ENCODE measurements at regions not wholly inside any gene's neighbourhood (a gene's known extent, or its start where the extent isn't known, plus 50 kb on each side); places are given as distances from the start of the nearest gene placed in this dataset.
"Not testable (repeated sequence)": the region's sequence is repeated elsewhere in the genome, so short reads cannot be mapped to it uniquely, and the experiment has no call there.

DNA sequence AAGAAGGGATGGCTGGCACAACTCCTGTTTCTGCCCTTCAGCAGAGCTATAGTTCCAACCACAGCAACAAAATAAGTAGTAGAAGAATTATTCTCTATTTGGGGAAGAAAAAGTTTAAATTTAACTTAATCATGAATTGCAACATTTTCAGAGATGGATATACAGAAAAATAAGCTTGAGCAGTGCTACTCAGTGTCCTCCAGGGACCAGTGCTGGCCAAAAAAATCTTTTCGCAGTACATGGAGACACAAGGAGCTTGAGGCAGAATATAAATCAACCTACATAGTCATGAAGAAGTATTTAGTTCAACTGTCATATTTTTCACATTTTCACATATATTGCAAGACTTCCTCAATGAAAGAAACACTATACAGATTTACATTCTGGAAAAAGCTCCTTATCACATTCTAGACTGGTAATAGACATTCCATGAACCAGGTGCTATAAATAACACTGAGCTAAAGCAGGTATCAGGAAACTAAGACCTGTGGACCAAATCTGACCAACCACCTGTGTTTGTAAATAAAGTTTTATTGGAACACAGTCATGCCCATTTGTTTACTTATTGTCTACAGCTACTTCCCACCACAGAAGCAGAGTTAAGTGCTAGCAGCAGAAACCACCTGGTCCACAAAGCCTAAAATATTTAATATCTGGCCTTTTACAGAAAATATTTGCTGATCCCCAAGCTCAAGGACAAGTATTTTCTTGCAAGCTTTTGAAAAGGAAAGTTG lies 101.9 kb downstream of the RGS21 start:
- no peak for DNase-seq (ENCODE audit: low read depth)

DNA sequence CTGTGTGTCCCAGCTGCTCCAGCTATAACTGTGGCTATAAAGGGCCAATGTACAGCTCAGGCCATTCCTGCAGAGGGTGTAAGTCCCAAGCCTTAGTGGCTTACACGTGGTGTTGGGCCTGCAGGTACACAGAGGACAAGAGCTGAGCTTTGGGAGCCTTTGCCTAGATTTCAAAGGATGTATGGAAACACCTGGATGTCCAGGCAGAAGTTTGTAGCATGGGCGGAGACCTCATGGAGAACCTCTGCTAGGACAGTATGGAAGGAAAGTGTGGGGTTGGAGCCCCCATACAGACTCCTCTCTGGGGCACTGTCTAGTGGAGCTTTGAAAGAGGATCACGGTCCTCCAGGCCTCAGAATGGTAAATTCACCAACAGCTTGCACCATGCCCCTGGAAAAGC lies 113.9 kb downstream of the RGS21 start:
- DNase-seq (ENCODE audit: low read depth) = no peak

DNA sequence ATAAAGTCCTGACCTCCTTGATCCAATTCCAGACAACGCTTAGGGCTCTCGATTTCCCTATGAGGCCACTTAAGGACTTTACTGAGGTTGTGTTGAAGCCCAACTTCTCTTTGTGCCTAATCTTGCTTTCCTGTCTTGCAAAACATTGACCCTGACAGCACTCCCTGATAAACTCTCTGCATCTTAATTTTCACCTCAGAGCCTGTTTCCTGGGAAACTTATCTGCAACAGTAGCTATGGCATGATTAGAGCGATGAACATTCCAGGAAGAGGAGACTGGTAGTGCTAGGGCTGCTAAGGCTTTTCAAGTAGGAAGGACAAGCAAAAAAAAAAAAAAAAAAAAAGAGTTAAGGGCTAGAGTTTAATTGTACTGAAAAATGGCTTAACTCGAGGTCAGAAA lies 118.9 kb downstream of the RGS21 start:
- no peak for DNase-seq (ENCODE audit: low read depth)

DNA sequence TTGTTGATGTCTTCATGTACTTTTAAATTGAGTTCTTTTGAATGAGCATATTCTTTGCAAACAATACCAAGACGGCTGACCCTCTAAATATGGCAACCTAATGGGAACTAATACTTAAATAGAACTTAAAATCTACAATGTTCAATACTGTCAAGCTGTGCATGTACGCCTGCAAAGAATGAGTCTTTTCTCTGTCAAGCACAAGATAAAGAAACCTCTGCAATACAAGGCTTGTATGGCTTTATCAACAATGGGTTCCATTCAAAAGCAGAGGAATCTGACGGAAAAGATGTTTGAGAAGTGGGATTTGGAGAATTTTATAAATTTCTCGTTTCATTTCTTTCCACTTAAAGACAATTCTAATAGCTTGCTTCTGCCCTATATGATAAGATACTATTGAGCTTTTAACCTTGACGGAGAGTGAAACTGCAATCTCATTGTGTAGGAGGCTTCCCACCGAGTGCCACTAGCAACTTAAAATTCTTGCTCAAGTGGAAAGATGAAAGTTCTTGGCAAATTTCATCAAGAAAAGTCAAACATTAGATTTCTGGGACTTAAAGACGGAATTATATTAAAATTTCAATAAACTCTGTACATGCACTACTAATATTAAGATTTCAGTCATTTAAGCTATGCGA lies 119.8 kb downstream of the RGS21 start:
- DNase-seq (ENCODE audit: low read depth) = no peak

DNA sequence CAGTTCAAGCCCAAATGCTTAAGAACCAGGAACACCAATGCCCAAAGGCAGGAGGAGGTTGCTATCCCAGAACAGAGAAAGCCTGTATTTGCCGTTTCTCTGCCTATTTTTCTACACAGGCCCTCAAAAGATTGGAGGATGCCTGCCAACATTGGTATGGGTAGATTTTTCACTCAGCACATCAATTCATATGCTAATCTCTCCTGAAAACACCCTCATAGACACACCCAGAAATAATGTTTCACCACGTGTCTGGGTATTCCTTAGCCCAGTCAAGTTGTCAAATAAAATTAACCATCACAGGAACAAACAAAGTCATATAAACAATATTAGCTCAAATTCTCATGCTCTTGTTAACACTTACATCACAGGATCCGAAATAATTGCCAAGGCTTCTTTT lies 121.9 kb downstream of the RGS21 start:
- DNase-seq (ENCODE audit: low read depth) = no peak

DNA sequence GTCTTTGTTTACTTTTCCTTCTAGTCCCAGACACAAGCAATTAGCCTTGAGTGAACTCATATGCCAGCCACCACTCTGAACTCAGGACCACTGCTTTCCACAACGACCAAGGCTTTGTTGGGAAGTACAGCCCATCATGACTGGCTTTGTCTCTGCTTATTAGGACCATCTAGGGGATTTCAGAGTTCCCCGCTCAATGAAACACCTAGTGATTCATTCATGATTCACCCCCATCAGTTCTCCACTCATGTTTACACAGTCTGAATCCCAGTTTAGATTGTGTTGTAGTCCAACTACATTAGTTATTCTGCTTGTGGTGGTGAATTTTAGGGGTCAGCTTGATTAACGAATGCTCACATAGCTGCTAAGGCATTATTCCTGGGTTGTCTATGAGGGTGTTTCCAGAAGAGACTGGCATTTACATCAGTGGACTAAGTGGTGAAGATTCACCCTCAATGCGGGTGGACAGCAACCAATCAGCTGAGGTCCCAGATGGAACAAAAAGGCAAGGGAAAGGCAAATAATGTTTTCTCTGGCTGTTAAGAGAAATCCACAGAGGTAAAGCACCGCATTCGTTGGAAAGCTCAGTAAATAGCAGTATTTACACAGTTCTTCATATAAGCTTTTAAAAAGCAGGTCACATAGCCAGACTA lies 122.7 kb downstream of the RGS21 start:
- no peak for DNase-seq (ENCODE audit: low read depth)

DNA sequence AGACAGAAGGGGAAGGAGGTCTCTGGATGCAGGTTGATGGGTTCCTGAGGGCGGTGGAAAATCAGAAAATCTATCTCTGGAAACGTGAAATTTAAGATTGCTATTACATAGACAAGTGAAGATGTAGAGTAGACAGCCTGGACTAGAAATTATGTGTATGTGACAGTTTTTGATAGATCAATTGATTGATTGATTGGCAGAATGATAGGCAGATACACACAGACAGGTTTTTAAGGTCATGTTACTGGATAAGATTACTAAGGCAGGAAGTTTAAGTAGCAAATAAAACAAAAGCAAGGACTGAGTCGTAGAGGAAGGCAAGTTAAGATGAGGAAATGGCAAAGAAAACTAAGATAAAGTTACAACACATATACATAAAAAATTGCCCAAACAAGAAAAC lies 124.7 kb downstream of the RGS21 start:
- DNase-seq (ENCODE audit: low read depth) = no peak

DNA sequence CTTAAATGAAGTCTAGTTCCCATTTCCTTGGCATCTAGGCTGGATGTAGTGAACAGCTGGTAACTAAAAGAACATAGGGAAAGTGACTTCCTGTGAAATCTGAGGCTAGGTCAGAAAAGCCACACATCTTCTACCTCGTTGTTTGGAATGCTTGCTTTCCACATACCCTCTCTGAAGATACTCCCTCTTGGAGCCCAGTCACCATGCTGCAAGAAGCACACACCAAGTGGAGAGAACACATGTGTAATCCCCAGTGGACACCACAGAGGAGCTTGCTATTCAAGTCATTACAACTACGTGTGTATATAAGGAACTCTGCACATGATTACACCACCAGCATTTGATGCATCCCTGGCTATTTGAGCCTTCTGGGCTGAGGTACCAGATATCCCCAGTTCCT lies 125.9 kb downstream of the RGS21 start:
- no peak for DNase-seq (ENCODE audit: low read depth)

DNA sequence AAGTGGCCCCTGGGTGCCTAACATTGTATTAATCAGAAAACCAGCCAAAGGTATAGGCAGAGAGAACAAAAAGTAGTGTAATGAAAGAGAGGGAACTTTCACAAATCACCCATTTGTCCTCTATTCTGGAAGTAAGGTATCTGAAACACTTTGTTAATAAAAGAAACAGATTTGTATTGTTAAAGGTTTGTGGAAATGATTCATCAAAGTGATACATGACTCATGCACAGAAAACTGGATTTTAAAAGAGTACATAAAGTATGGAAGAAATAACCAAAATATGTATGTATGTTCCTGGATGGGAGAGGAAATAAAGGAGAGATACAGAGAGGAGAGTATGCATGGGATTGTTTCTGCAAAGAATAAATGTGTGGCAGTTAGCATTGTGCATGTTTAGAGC lies 126.8 kb downstream of the RGS21 start:
- no peak for DNase-seq (ENCODE audit: low read depth)

DNA sequence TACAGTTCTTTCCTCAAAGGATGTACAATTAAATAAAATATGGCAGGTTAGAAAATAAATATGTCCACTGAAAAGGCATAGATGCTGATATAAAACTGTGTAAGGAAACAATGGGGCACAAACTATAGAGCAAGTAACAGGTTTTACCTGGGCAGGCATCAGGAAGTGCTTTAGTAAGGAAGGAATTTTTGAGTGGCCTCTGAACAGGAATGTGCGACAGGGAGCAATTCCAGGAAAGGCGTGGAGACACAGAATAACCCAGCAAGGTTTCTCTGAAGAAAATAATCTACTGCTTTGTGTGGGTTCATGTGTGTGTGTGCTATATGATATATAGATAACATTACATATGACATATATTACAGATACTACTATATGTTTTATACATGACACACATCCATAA lies 128.4 kb downstream of the RGS21 start:
- no peak for DNase-seq (ENCODE audit: low read depth)

DNA sequence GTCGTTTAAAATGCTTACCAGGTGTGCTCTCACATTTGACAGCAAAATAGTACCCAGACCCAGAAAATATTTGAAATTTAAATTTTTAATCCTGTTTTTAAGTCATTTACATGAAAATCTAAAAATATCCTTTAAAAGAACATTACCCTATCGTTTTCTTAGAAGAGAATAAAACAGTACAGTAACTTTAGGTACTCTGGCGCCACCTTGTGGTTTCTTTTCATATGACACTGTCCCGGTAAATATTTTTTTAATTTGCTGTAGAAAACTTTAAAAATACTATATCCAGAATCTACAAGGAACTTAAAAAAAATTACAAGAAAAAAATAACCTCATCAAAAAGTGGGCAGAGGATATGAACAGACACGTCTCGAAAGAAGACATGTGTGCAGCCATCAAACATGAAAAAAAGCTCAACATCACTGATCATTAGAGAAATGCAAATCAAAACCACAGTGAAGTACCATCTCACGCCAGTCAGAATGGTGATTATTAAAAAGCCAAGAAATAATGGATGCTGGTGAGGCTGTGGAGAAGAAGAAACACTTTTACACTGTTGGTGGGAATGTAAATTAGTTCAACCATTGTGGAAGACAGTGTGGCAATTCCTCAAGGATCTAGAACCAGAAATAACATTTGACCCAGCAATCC lies 129.2 kb downstream of the RGS21 start:
- DNase-seq (ENCODE audit: low read depth) = peak; percentile 43

DNA sequence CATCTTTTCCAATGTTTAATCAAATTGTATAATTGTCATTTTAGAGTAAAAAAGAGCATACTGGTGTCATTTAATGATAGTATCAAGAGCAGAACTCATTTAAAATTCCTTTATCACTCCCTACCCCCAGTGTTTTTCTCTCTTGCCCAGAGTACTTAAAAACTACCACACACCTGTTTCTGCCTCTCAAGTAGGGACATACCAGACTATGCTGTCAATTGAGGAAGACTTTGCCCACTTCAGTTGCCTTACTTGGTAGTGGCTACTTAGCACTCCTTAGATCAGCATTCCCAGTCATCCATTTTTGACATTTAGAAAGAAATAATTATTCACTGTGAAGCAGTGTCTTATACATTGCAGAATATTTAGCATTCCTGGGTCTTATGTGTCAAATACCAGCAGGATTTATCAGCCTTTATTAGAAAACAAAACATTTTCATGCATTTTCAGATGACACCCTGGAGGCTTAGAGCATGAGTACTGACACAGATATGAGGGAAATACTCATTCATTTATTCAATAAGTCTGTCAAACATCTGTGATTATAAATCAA lies 127.5 kb upstream of the RGS1 start:
- no peak for DNase-seq (ENCODE audit: low read depth)

DNA sequence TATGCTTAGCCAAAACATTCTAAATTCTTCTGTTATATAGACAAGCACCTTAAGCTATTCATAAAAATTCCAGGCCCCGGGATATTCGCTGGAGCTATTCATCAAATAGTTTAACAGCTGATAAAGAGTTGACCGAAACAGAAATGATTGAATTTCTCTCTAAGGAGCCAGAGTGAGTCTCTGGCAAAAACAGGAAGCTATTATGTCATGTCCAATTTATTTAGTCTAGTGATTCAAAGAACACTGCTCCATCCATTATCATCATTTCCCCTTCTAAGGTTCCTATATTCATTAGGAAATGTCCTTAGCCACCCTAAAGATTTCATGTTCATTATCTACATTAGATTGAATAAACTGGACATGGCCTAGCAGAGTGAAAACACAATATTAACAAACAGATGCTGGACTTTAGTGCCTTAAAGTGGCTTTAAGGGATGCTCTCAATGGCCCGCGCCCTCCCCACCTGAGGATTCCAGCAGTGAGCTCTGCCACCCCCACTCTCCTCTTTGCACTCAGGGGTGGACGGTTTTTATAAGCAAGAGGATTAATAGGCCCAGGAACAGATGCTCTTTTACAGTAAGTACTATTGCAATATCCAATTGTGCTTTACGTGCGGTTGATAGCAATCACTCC lies 122.1 kb upstream of the RGS1 start:
- DNase-seq (ENCODE audit: low read depth) = no peak

DNA sequence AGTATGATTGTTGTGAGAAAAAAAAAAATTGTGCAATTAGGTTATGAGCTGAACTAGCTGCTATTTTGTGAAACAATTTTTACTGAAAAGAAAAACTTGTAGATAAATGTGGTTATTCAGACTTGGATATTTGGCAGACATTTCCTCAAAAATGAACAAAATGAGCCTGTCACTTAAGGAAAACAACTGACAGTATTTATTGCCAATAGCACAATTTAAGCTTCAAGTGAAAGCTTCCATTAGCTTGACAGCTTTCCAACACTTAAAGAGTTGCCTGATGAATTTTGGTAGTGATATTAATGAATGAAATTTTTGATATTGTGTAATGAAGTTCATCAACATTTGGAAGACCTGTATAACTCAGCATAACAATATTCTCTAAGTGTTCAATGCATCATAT lies 116.1 kb upstream of the RGS1 start:
- no peak for DNase-seq (ENCODE audit: low read depth)

DNA sequence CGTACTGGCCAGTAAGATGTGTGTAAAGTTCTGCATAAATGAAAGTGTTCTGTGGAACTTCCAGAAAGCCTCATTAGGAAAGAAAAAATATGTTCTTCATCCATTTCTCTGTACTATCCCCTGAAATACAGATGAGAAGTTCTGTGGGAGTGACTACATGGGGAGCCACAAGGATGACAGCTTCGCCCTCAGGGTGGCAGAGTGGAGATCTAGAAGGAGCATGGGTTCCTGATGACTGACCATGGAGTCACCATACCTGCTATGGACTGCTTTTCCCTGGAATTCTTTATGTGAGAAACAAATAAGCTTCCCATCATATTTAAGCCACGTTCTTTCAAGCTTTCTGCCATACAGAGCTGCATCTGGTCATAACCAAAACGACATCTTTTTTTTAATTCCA lies 113.9 kb upstream of the RGS1 start:
- no peak for DNase-seq (ENCODE audit: low read depth)

DNA sequence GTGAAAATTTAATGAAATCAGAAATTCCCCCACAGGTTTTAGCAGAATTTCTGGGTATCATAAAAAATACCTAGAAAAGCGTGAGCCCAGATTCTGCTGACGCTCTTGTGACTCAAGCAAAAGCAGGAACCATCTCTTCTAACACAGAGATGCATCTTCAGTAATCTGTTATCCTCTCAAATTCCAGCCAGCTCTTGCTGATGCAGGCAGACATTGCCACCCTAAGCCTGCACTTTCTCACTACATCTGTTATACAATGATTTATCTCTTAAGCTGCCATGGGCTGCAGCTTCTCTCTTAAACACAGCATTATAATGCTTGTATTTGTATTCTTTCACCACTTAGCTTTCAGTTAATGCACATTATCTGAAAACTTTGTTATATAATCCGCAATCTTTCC lies 113.0 kb upstream of the RGS1 start:
- no peak for DNase-seq (ENCODE audit: low read depth)

DNA sequence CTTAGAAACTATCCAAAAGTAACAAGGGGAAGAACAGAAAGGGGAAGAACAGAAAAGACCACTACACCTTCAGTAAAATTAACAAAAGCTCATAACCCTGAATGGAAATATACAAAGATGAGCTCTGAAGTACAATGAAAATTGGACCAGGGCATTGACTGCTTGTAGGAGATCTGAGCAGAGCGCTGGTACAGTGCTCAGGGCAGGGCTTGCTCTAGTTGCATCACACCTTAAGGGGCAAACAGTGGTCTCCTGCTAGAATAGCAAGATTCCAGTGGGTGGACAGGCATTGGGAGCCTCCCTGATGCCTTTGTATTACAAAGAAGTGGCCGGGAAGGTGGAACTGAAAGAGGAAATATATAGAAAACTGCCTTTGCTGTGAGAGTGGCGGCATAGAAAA lies 111.9 kb upstream of the RGS1 start:
- no peak for DNase-seq (ENCODE audit: low read depth)

DNA sequence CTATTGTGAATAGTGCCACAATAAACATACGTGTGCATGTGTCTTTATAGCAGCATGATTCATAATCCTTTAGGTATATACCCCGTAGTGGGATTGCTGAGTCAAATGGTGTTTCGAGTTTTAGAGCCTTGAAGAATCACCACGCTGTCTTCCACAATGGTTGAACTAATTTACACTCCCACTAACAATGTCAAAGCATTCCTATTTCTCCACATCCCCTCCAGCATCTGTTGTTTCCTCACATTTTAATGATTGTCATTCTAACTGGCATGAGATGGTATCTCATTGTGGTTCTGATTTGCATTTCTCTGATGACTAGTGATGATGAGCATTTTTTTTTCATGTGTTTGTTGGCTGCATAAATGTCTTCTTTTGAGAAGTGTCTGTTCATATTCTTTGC lies 110.4 kb upstream of the RGS1 start:
- DNase-seq (ENCODE audit: low read depth) = not testable (repeated sequence)

DNA sequence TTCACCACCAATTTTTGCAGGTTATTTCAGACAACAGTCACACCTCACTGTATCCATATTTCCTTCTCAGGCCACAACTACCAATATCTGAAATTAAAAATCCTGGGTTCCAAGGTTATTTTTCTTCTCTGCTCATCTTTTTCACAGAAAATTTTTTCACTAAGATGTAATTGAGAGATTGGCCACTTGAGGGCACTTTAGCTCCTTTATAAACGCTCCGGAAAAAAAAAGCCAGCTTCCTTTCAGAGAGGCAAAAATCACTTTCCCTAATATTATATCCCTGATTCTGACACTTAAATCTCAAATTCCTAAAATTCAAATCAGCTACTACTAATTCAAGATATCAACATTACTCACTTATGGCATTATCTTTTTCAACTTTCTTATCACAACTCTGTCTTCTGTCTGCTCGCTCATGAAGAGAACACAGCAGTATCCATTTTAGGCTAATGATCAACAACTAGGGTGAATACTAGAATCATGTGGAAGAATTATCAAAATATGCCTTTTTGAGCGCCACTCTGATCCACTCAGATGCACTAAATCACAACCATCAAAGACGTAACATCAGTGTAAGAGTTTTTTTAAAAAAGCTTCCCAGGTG lies 101.4 kb upstream of the RGS1 start:
- no peak for DNase-seq (ENCODE audit: low read depth)

DNA sequence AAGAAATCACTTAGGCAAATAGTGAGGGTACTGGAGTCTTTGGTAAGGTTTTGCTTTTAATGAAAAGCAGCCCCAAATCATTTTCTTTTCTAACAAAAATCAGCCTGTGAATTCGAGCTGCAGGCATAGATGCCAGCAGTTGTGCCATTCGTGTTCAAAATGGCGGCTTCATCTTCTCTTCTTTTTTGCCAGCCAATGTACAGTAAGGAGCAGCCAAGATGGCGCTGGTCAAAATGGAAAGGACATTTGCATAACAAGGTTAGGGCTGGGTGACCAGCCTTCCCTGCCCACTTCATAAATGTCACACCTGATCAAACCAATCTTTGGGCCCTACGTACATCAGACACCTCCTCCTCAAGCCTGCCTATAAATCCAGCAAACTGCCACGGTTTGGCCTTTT lies 100.2 kb upstream of the RGS1 start:
- no peak for DNase-seq (ENCODE audit: low read depth)

DNA sequence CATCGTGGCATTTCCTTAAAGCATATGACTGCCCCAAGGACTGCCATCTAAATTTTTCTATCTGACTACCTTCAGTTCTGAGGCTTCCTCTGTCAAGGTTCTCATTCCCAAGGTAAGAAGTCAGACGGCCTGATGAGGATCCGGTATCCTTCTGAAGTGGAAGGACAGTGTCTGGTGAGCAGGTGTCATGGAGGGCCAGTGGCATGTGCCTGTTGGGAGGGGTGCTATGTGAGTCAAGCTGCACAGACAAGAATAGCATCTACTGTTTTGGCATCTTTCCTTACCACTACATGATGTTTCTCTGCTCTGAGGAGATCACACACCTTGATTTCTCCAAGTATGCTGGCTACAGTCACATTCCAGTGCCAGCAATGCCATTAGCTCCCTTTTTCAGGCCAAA lies 99.6 kb upstream of the RGS1 start:
- no peak for DNase-seq (ENCODE audit: low read depth)

DNA sequence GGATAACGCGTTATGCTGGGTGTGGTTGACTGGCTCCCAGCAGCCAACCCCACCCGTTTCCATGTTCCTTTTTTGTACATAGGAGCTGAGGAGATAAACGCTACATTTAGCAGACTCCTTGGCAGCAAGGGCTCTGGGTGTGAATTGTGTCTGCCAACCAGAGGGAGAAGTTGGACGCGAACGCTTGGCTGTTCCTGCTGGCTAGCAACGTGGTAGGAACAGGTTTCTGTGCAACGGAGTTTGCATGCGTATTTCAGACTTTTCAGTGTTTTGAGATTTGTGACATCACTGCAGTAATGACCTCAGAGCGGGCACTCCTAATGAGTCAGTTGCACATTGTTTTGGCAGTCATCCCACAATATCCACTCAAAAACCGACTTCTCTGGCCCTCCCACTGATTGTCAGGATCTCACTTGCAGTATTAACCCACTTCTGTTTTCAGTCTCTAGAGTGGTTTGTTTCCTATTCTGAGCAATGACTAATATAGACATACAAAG lies 98.7 kb upstream of the RGS1 start:
- DNase-seq (ENCODE audit: low read depth) = no peak
